Posterior cingulate gyrus (tissue), 11 donors: ENCODE measurements at regions not wholly inside any gene's neighbourhood (a gene's known extent, or its start where the extent isn't known, plus 50 kb on each side); places are given as distances from the start of the nearest gene placed in this dataset.
"Not testable (repeated sequence)": the region's sequence is repeated elsewhere in the genome, so short reads cannot be mapped to it uniquely, and the experiment has no call there.

Experiments
- DNase-seq, 10 donors: peaks; one replicate each; pipeline versions ENCODE4 v3.0.0 to v3.0.0-alpha.2; 2020 to 2021; ENCODE audit warnings: mixed read lengths in 3 of 10
- intact Hi-C: fragments of 100-400 bp; cut with DNase I; formaldehyde crosslinking; loops from one replicate; pipeline ENCODE4 v1.15.1; 2023

GRCh38 chr12:114616081-114616480 is 67.9 kb downstream of the TBX3 start:
- no peak for DNase-seq
- intact Hi-C loops = no loop called here

DNA sequence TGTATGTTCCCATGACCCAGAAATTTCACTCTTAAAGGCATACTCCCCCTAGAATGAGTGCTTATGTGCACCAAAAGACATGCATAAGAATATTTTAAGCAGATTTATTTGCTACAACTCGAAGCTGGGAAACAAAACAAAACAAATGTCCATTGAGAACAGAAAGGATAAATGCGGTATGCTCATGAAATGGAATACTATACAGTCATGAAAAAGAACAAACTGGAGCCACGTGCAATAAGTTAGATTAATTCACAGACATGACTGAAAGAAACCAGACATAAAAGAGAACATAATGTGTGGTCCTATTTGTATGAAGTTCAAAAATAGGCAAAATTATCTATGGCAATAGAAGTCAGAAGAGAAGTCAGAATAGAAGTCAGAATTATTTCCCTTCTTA is 69.9 kb downstream of the TBX3 start:
- intact Hi-C loops = no loop called here
- DNase-seq = no peak

DNA sequence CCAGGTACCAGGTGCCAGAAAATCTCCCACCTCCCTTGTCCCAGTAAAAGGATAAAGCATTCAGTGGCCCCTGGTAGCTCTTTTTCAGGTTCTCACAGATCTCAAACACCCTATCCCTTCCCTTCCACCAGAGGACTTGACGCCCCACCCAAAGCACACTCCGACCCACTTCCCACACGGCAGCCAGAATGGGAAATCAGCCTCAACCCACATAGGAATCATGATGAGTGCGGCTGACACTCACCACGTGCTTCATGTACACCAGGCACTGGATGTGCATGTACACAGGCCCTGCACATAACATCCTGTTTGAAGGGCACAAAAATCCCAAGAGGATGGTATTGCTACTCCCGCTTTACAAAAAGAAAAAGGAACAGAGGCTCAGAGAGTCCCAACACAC is 71.9 kb downstream of the TBX3 start:
- intact Hi-C loops = no loop called here

GRCh38 chr12:114611145-114612018 is 72.6 kb downstream of the TBX3 start:
- DNase-seq = no peak
- intact Hi-C loops = no loop called here

More for the DNA sequence above, 71.9 kb downstream of the TBX3 start:
- no peak for DNase-seq

- DNase-seq = no peak
- intact Hi-C loops = no loop called here
These were observed 75.5 kb downstream of the TBX3 start for GRCh38 chr12:114608509-114608908.

DNA sequence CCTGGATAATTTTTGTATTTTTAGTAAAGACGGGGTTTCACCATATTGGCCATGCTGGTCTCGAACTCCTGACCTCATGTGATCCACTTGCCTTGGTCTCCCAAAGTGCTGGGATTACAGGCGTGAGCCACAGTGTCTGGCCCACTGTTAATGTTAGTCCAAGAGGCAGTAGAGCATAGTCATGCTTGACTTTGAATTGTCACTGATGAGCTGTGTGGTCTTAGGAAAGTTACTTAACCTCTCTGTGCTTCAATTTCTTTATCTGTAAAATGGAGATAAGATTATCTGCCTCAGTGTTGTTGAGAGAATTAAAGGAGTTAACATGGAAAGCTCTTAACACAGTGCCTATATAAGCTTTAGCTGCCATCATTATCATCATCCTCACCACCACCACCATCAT is 78.1 kb downstream of the TBX3 start:
- DNase-seq = no peak
- intact Hi-C loops = no loop called here

DNA sequence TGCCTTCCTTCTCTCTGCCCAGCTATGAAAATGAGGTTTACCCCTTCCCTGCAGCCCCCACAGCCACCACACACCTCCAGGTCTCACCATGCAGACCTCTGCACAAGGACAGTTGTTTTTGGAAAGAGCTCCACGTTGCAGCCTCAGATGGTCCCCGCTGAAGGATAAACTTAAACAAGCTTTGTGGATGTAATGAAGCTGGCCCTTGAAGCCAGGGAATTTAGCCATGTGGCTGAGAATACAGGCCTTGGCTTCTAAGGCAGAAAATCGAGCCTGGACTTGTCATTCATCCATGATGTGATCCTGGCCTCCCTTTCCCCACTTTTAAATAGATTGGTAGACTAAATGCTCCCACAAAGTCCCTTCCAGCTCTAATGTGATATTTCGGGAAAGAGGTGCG is 79.4 kb downstream of the TBX3 start:
- no peak for DNase-seq
- intact Hi-C loops = no loop called here

GRCh38 chr12:114600584-114600983 is 83.4 kb downstream of the TBX3 start:
- DNase-seq, intact Hi-C loops: not testable (repeated sequence)

GRCh38 chr12:114598111-114598510 is 85.9 kb downstream of the TBX3 start:
- DNase-seq = no peak
- intact Hi-C loops = no loop called here

DNA sequence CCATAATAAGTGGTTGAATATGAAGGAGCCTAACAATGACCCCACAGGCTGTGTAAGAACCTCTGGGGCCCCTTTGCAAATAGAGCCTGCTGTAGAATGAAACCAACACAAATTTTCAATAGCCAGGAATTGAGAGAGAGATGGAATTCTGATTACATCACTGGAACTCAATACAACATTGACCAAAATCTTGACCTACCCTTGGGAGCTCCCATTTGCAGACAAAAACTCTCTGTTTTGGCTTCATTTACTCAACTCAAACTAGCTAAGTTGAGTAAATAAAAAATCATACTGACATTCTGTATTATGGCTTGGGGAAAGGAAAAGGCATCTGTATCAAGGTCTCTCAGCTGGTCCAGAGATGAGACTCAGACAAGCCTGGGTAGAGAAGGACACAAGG is 91.0 kb downstream of the TBX3 start:
- intact Hi-C loops = no loop called here
- DNase-seq = no peak

- no peak for DNase-seq
- intact Hi-C loops = no loop called here
These were observed 95.9 kb downstream of the TBX3 start for GRCh38 chr12:114588061-114588460.

GRCh38 chr12:114580306-114580705 is 103.7 kb downstream of the TBX3 start:
- intact Hi-C loops = no loop called here
- DNase-seq = no peak

GRCh38 chr12:114579389-114579788 is 104.6 kb downstream of the TBX3 start:
- intact Hi-C loops = no loop called here
- DNase-seq = no peak

DNA sequence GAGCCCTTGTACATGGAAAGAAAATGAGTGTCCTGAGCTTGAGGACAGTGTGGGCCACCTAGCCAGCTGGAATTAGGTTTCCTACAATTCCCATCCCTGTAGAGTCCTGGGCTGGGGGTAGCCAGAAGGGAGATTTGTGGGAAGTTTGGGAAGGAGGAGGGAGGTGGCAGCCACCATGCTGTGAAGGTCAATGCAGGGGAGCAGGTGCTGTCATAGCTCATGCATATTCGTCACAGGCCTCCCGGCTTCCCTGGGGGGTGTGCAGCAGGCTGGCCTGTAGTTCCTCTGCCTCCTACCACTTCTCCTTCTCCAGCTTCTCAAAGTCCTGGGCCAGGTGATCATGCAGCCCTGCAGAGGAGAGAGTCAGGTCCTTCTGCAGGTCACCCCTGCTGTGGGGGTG is 121.3 kb downstream of the TBX3 start:
- intact Hi-C loops = no loop called here

GRCh38 chr12:114555451-114555850 is 128.5 kb downstream of the TBX3 start:
- intact Hi-C loops = no loop called here

More for the DNA sequence above, 121.3 kb downstream of the TBX3 start:
- DNase-seq = peak in 1 of 10 donors; percentile 57

DNA sequence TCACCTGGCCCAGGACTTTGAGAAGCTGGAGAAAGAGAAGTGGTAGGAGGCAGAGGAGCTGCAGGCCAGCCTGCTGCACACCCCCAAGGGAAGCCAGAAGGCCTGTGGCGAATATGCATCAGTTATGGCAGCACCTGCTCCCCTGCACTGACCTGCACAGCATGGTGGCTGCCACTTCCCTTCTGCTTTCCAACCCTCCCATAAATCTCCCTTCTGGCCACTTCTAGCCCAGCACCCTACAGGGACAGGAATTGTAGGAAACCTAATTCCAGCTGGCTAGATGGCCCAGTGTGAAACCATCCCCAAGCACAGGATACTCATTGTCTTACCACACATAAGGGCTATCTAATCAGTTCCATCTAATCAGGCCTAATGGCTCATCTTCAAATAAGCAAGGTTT is 136.3 kb downstream of the TBX3 start:
- intact Hi-C loops = no loop called here
- DNase-seq = no peak

More at GRCh38 chr12:114555451-114555850, 128.5 kb downstream of the TBX3 start:
- no peak for DNase-seq

DNA sequence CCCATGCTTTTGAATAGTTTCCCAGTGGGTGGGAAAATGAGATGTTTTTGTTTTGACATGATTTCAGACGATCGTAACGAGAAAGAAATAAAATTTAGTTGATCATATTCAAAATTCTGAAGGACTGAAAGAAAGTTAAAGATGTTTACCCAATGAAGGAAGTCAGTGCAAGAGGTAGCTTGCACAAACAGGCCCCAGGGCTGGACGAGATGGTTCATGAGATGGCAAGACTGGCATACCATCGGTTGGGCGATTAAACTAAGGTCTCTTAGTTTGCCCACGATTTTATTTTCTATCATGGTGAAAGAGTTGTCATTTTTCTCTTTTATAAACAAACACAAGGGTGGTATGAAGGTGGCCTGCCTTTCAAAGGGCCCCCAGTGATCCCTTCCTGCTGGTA is 124.5 kb upstream of the TBX5 start:
- no peak for DNase-seq
- intact Hi-C loops = no loop called here

DNA sequence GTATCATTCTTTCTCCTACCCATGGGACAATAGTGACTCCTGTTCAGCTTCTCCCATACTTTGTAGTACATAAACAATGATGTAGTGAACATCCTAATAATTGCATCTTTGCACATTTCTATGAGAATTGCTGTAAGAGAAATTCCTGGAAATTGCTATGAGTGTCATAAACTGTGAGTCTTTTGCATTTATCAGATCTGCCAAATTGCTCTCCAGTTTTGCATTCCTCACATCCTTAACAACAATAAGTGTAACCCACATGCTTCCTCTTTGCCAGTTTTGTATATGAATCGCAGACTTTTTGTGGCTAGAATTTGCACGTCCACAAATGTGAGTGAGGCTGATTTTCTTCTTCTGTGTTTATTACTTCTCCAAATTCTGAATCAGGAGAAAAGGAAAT is 124.0 kb upstream of the TBX5 start:
- intact Hi-C loops = no loop called here
- DNase-seq = no peak

- DNase-seq = no peak
These were observed 122.8 kb upstream of the TBX5 start for GRCh38 chr12:114528766-114529165.

GRCh38 chr12:114521160-114521559 is 115.2 kb upstream of the TBX5 start:
- intact Hi-C loops = not testable (repeated sequence)

More at GRCh38 chr12:114528766-114529165, 122.8 kb upstream of the TBX5 start:
- intact Hi-C loops = no loop called here

GRCh38 chr12:114512351-114512750 is 106.4 kb upstream of the TBX5 start:
- no peak for DNase-seq
- intact Hi-C loops = no loop called here

More at GRCh38 chr12:114521160-114521559, 115.2 kb upstream of the TBX5 start:
- DNase-seq = not testable (repeated sequence)

GRCh38 chr12:114508529-114509129 is 102.7 kb upstream of the TBX5 start:
- intact Hi-C loops = loop anchor here (1.0 kb wide), 1 partner anchor 342 kb away; no protein-coding TSS in a partner anchor
- peak in 8 of 10 donors; percentile 26 to 91 (median 72) for DNase-seq
